KG1 (cell line): ENCODE measurements at regions not wholly inside any gene's neighbourhood (a gene's known extent, or its start where the extent isn't known, plus 50 kb on each side); places are given as distances from the start of the nearest gene placed in this dataset.
A peak's percentile ranks its signal among the peaks of the same experiment; 100 is the strongest.
"Not testable (repeated sequence)": the region's sequence is repeated elsewhere in the genome, so short reads cannot be mapped to it uniquely, and the experiment has no call there.

Experiments
- DNase-seq: peaks from one replicate; lab custom pipeline; 2025; lab: John Stamatoyannopoulos, UW

DNA sequence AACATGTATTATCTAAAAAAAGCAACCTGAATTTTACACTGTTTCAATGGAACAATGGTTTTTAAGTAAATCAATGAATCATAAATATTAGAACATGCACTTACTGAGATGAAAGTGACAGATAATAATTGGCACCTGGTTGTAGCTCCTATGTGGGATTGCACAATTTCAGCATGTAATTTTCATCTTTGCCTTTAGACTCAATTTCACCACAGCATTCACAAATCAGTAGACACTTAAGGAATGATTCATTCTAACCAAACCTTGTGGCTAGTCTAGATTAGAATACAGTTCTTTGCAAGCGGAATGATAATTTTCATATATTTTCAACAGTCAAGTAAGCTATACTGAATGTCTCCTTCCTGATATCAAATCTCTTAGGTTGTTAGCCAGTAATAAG lies 853.4 kb downstream of the KCNT2 start:
- no peak for DNase-seq

DNA sequence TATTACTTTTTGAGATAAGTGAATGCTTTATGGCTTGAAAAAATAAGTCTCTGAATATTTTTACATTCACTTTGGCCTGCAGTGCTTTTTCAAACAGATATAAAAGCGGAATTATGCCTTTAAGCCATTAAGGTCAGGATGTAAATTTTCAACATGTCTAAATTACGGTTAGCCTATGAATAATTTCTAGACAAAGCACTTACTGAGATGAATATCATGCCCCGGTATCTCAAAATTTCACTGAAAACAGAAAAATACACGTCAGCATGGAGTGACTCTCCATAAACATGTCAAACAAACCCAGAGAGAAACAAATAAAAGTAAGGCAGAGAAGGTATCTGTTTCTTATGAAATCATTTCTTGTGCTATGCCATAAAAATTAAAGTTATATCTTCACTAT lies 853.9 kb downstream of the KCNT2 start:
- DNase-seq: no peak

DNA sequence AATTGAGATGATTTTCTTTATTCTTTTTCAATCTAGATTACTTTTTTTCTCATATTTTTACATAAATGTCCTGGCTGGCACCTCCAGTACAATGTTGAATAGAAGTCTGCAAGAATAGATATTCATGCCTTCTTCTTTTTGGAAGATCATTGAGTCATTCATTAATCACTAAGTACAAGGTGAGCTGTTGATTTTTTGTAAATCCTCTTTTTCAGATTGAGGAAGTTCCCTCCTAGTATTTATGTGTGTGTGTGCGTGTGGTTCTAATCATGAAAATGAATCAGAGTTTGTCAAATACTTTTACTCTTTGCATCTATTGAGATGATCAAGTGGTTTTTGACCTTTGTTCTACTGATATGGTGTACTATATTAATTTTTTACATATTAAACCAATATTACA lies 859.3 kb downstream of the KCNT2 start:
- no peak for DNase-seq

DNA sequence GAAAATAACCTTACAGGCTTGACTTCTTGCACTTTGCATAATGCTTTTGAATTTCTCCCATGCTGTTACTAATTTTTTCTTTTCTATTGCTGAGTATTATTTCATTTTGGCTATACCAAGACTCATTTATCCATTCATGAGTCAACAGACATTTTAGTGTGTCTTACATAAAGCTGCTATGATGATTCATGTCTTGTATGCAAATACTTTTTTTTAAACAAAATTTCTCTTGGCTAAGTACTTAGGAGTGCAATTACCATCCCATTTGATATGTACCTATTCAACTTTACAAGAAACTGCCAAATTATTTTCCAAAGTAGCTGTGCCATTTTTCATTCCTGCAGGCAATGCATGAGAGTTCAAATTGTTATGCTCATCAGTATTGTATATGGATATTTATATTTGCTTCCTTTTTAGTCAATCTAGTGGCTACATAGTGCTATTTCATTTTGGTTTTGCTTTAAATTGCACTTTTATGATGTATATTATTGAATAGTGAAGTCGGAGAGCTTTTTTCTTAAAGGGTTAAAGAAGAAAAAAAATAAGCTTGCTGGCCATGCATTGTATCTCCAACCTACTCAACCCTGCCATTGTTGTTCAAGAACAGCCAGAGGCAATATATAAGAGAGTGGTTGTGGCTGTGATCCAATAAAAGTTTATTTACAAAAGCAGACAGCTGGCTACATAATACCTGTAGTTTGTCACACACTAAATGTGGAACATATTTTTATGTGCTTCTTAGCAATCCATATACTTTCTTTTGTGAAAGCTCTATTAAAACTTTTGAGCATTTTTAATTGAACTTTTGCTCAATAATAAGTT lies 862.8 kb downstream of the KCNT2 start:
- no peak for DNase-seq

DNA sequence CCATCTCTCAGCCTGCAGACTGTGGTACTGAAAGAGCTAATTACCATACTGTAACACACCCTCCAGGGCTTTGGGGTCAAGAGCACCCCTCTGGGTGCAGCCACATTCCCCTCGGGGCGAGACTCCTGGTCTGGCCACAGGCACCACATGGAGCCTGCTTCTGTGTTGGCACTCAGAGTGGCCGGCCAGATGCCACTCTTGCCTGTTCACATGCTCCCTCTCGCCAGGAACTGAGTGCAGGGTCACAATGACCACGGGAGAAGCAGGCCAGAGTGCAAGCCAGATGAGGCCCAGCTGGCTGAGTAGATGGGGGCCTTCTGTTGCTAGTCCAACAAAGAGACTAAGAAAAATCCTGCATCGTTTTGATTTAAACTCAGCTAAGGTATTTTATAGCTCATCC lies 864.0 kb downstream of the KCNT2 start:
- no peak for DNase-seq

DNA sequence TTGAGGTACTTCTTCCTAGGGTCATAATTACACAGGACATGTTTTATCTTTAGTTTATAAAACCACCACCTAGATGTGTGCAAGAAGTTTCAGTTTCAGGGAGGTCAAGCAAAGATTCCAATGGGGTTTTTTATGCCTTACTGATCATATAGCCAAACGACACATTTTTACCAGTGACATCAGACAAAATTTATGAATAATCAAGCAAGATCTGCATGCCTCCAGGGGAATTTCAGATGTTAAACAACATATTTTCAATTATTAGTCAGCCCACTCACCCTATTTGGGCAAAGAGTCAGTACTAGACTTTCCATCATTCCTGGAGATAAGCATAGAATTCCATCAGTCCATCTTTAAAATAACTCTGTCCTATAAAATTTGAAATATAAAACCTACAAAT lies 867.4 kb downstream of the KCNT2 start:
- DNase-seq: no peak

DNA sequence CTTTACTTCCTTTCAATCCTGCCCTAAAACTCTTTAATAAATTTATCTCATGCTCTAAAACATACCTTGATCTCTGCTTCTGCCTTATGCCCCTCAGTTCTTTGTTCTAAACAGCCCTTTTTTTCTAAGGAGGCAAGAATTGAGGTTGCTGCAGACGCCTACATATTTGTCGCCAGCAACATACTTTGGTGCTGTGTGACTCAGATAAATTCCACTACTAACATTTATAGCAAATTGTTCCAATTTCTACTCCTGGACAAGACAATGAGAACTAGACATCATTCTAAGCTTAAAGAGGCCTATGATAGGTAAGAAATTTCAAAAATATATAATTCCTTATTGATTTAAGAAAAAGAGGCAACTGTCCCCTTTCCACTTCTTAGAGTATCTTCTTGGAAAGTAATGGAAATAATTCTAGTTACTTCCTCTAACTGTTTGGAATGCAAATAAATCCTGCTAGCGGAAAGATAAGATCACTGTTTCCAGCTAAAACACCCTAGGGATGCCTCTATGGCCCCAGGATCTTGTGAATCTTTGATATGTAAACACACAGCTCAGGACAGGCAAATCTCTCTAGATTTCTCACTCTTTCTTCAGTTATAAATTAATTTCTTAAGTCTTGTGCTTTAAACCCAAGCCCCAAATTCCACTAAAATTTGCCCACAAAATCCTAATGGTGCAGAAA lies 869.1 kb downstream of the KCNT2 start:
- DNase-seq: no peak

DNA sequence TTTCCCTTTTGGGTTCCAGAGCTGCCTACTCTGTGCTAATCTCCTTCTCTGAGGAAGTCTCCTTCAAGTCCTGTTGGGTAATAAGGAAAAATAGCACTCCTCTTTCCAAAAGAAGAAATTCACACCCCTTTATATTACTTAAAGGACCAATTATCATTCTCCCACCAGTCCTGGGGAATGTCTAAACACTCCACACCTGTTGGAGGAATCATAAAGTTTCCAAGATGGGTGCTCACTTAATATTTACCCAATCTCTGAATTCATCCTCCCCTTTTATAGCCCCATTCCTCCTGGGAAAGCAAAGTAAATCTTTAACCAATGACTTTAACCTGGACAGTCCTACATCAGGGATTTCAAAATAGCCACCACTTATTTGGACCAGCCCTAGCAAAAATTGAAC lies 873.1 kb downstream of the KCNT2 start:
- no peak for DNase-seq

DNA sequence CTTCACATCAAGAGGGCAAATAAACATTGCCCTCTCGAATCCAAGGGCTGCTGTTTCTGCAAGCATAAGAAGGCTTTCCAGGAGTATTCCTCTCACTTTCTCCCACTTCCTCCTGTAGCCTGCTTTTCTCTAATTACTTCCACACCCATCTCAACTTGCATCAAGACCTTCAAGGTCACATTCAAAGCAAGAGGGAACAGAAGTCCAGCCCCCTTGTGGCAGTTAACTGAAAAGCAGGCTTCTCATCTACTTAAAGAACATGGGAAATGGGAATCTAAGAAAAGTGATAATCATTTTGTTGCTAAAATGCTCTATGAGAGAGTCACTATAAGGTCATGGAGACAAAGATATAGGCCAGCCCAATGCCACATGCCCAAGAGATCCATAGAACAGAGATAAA lies 874.4 kb downstream of the KCNT2 start:
- no peak for DNase-seq

DNA sequence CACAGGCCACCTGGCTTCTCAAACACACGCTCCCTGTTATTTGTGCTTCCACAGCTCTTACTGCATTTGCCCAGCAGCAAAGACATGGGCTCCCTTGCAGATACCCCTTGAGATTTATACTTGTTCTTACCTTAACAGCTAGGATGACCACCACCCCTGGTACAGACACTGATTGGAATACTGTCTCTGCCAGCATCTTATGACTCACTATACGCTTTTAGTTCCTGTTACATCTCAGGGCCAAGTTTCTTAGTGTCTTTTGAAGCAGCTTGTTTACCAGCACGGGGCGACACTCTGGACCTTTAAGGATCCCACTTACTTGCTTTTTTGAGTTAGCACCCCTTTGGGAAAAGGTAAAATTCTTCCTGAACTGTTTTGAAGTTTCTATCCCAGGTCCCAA lies 874.8 kb downstream of the KCNT2 start:
- DNase-seq: no peak

DNA sequence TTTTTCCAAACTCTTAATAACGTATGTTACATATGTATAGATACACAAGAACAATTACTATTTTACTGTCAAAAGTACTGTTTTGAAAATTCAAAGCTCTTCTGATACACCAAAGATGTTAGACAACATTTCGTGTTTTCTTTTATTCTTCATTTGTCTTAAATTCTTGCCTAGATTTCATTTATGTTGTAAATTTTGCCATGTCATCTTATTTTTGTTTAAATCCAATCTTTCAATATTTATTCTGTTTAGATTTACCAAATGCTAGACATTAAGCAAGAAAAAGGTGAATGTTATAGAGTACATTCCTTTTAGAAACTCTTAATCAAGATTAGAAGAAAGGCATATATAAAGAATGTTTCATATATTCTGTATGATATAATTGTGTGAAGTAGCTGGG lies 876.9 kb downstream of the KCNT2 start:
- DNase-seq: no peak

DNA sequence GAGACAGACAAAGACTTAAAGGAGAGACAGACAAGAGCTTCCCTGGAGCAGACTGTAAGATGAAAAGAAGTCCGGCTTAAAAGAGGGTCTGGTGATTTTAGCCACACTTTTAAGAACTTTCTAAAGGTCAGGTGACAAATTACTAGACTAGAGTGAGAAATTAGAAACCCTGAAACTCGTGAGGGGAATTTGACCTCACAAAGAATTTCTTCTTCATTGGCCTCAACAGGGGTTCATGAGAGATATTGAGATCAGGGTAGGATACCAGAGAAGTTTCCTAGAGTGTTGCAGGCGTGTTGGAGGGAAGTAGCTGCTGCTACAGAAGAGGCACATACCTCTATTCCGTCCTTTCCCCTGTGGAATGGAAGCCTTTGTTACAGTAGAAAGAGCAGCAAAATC lies 884.4 kb downstream of the KCNT2 start:
- no peak for DNase-seq

DNA sequence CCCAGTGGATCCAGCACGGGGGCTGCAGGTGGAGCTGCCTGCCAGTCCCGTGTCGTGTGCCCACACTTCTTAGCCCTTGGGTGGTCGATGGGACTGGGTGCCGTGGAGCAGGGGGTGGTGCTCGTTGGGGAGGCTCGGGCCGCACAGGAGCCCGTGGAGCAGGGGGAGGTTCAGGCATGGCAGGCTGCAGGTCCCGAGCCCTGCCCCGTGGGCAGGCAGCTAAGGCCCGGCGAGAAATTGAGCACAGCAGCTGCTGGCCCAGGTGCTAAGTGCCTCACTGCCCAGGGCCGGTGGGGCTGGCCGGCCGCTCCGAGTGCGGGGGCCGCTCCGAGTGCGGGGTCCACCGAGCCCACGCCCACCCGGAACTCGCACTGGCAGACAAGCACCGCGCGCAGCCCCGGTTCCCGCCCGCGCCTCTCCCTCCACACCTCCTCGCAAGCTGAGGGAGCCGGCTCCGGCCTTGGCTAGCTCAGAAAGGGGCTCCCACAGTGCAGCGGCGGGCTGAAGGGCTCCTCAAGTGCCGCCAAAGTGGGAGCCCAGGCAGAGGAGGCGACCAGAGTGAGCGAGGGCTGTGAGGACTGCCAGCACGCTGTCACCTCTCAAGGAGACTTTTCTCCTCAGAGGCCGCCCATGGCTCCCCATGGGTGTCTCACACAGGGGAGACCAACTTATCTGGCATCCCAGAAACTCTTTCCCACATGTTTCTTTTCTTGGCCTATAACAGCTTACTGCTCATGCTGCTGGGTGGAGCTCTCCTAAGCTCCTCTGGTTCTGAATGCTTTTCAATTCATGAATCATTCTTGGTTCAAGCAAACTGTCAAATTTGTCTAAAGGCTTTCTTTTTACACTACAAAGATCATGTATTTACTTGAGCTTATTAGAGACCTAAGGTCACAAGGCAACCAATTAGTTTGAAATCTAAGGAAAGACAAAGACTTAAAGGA lies 885.1 kb downstream of the KCNT2 start:
- not testable (repeated sequence) for DNase-seq

DNA sequence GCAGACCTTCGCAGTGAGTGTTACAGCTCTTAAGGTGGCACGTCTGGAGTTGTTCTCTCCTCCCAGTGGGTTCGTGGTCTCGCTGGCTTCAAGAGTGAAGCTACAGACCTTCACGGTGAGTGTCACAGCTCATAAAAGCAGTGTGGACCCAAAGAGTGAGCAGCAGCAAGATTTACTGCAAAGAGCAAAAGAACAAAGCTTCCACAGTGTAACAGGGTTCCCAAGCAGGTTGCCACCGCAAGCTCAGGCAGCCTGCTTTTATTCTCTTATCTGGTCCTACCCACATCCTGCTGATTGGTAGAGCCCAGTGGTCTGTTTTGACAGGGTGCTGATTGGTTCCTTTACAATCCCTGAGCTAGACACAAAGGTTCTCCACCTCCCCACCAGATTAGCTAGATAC lies 886.1 kb downstream of the KCNT2 start:
- DNase-seq: not testable (repeated sequence)

DNA sequence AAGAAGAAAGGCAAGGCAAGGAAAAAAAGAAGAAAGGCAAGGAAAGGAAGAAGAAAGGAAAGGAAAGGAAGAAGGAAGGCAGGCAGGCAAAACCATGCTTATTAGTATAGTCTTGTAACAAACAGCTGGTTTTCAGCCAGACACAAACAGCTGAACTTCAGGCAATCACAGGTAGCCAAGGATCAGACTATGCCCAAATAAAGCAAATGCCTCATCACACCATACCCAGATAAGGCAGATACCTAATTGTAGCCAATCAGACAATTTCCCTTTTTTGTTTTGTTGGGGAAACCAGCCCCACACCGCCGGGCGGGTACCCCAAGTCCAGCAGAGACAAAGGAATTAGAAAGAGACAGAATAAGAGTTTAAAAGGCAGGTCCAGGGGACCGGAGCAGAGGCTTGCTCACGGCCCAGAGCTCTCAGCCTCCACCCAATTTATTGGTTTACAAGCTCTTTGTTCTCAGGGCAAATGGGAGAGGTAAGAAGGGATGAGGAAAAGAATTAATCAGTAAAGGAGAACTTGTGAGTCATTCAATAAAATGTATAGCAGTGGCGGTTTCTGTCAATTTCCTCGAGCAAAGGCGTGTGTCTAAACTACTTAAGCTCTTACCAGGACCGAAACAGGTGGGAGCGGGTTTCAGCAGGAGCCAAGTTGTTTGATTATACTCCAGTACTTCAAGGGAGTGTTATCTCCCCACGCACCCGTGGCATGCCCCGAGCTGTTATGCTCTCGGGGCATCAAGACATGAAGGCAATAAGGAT lies 886.8 kb downstream of the KCNT2 start:
- DNase-seq: no peak

DNA sequence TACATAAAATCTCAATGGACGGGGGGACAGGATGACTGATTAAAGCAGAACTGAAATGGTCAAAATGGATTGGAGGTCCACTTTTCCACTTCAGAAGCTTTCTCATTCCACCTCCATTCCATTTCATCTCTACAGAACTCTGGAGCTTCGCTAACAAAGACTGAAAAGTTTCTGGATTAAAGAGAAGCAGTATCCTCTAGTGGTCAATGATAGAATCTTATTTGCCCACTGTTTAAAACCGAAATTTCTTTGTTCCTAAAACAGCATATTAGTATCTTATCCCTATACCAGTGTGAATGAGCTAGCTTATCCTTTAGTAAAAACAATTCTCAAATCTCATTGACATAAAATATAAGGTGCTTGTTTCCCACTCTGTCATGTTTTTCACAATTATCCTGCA lies 890.6 kb downstream of the KCNT2 start:
- no peak for DNase-seq

DNA sequence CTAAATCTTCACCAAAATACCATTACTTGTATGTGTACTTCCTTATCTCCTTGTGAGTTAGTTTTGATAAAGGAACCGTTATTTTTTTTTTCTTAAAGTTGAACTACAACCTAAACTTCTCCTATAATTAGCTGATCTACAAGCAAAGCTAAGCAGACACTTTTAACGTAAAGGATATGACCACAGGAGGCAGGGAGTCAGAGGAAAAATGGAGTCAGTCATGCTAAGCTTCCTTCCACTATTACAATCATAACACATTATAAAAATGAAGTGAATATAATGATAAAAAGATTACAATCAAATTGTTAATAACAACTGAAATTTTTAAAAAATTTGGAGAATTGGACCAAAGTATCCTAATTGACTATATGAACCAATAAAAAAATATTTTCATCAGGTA lies 892.6 kb downstream of the KCNT2 start:
- no peak for DNase-seq

DNA sequence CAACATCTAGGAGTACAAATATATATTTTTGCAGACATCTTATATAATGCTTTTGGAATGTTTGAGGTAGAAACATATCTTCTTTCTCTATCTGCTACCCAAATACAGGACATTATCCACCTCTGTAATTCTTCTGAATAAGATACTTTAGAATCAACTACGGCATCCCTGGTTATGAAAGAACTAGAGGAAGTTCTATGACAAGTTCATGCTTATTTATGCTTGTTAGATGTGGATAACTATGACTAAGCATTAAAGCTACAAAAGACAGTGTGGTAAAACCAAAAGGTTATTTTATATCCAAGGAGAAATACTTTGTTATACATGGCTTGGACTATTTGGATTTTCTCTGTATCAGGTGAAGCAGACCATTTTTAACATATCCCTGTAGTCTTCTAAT lies 894.0 kb downstream of the KCNT2 start:
- DNase-seq: no peak

DNA sequence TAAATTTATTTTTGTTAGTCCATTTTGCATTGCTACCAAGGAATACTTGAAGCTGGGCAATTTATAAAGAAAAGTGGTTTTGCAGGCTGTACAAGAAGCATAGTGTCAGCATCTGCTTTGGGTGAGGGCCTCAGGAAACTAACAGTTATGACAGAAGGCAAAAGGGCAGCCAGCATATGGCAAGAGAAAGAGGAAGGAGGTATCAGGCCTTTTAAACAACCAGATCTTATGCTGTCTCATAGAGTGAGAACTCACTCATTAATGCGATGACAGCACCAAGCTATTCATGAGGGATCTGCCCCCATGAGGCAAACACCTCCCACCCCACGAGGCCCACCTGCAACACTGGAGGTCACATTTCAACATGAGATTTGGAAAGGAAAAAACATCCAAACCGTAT lies 898.4 kb downstream of the KCNT2 start:
- DNase-seq: peak; percentile 19

DNA sequence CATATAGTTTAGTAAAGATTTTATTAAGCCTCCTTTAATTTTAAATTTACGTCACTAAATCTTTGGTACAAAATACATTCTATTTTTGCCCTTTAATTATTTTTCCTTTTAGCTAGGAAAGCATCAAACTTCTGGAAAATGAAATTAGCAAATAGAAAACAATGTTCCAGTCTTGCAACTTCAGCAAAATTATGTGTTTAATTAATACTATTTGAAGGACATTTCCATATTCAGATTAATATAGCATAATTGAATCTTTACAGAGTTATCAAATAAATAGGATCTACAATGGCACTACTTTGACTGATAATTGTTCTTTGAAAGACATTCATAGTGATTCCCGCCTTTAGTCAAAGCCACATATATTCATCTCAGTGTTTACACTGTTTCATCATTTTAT lies 904.2 kb downstream of the KCNT2 start:
- no peak for DNase-seq

DNA sequence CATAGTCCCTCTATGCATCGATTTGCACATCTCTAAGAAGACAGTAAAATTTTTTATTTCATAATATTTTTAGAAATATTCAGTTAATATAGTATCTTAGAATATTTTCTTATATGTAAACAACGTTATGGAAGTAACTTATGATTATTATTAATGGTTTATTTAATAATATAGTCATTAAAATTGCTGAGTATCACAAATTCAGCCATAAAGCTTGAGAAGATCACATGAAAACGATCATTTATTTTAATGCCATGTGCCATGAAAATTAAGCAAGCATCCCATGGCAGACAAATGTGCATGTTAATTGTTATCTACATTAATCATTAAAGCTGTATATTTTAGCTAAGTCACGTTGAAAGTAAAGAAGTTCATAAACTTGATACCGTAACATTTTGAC lies 907.1 kb downstream of the KCNT2 start:
- DNase-seq: no peak

DNA sequence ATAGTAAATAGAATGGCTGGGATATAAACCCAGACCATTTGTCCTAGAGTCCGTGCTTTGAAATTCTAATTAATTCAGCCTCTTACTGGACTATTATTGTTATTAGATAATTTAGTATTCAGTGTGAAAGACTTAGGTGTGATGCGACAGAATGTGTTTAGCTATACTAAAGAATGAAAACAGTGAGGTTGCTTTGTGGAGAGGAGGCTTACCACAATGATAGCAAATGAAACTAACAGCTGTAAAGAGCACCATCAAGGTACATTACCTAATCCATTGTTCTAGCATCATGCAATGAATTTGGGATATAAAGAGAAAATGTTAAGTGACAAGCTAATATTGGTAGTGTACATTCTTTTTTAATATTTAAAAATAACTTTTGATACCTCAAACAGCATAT lies 911.1 kb downstream of the KCNT2 start:
- no peak for DNase-seq
